MM.1S (cell line): ENCODE measurements at regions not wholly inside any gene's neighbourhood (a gene's known extent, or its start where the extent isn't known, plus 50 kb on each side); places are given as distances from the start of the nearest gene placed in this dataset.

Source experiments
- CTCF ChIP-seq: fragments of 300-600 bp; sonication (generic); IDR thresholded peaks from 2 replicates; pipeline ENCODE4 v1.5.1; 2016; ENCODE audit warnings: antibody characterized with exemption, low read length, mixed read lengths
- EZH2 ChIP-seq: fragments of 300-600 bp; sonication (generic); optimal IDR thresholded peaks from 2 replicates; pipeline ENCODE3; 2017; ENCODE audit warnings: low read depth, mild to moderate bottlenecking, antibody characterized with exemption, low read length, mixed read lengths
- EZH2phosphoT487 ChIP-seq: fragments of 300-600 bp; sonication (generic); IDR thresholded peaks from 2 replicates; pipeline ENCODE4 v1.6.1; 2018; ENCODE audit warnings: antibody characterized with exemption, low read length

DNA sequence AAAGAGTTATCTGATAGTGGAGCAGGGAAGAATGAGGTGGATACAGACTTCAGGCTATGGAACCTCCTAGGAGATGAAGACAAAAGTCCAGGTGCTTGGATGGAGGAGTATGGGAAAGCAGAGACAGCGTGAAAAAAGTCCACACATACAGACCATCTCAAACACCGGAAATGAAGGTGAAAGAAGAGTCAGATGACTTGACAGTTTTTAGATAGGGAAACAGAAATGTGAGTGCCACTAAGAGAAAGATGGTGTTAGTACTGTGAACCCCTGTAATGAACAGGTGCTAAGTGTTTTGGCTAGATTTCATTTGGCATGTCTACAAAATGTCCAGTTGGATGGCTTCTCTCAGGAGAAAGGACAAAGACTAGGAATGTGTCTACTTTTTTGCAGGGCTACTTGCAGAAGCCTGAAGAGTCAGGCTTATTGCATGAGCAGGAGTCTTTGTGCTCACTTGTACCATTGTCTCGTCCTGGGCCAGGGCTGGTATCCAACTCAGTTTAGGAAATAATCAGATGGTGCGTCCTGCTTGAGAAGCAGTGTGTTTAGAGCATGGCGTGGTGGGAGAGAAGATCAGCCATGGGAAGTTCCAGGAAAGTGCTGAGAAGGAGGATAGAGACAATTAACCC, 90.6 kb upstream of the STARD4 start:
- no peak for TF ChIP-seq CTCF
- no peak for TF ChIP-seq EZH2
- TF ChIP-seq EZH2phosphoT487, result no peak
